GM12878 (cell line): ENCODE measurements at regions not wholly inside any gene's neighbourhood (a gene's known extent, or its start where the extent isn't known, plus 50 kb on each side); places are given as distances from the start of the nearest gene placed in this dataset.

Experiments used
- ATAC-seq: fragments of 200-7000 bp; cut with Tn5 transposase; 3 replicates; pipeline ENCODE4 v1.9.1; 2020; ENCODE audit warnings: mild to moderate bottlenecking, moderate library complexity
- BruUV-seq: library from RNA; stranded (reverse); fragments of 400-500 nt; replicated peaks from 2 replicates; lab custom pipeline; 2021; lab: Mats Ljungman, UMichigan
- CTCF ChIA-PET: fragments of 300-600 bp; sonication (Branson Sonifier 250); formaldehyde crosslinking; extraction: SDS; loops from one replicate; lab custom pipeline; 2021; ENCODE audit warnings: inconsistent platforms; lab: Yijun Ruan, JAX
- POLR2A ChIA-PET: fragments of 350-600 bp; formaldehyde crosslinking; extraction: SDS; loops from one replicate; lab custom pipeline; 2021; ENCODE audit warnings: inconsistent platforms; lab: Charles Lee
- RAD21 ChIA-PET: fragments of 300-600 bp; sonication (Branson Sonifier 250); formaldehyde crosslinking; loops from one replicate; lab custom pipeline; 2023; ENCODE audit warnings: antibody characterized with exemption; ENCODE audit not compliant: unreplicated experiment; lab: Charles Lee
- SMC1A ChIA-PET: fragments of 300-600 bp; sonication (Branson Sonifier 250); formaldehyde crosslinking; loops from one replicate; lab custom pipeline; 2023; ENCODE audit not compliant: unreplicated experiment, uncharacterized antibody; lab: Charles Lee
- DNase-seq: peaks from one replicate; pipeline ENCODE4 v3.0.0-alpha.2; 2011; ENCODE audit warnings: low read depth, low spot score
- FAIRE-seq: peaks from 3 replicates; lab custom pipeline; 2011; peaks lifted over from hg19 to GRCh38; lab: Jason Lieb, UNC
- H2AFZ ChIP-seq: 2 replicates; pipeline ENCODE4 v1.6.0; 2011; ENCODE audit warnings: low read depth, low read length, control low read depth; ENCODE audit not compliant: control insufficient read depth
- H3K27ac ChIP-seq: 2 replicates; pipeline ENCODE4 v1.5.1; 2011; ENCODE audit warnings: control low read depth; ENCODE audit not compliant: control insufficient read depth, insufficient read depth
- H3K27me3 ChIP-seq, 2 experiments: replicated peaks in 1 of 2; 2 replicates each; pipeline versions ENCODE4 v1.6.0 to v1.6.1; 2011; ENCODE audit warnings: low read length in 1 of 2; ENCODE audit not compliant: control insufficient read depth in 2 of 2, insufficient read depth in 2 of 2
- H3K36me3 ChIP-seq, 2 experiments: 2 replicates each; pipeline ENCODE4 v1.5.1; 2011; ENCODE audit warnings: low read length in 1 of 2; ENCODE audit not compliant: control insufficient read depth in 2 of 2, insufficient read depth in 2 of 2
- H3K4me1 ChIP-seq: 2 replicates; pipeline ENCODE4 v1.6.1; 2011; ENCODE audit warnings: mild to moderate bottlenecking, low read length, moderate library complexity, mixed read lengths; ENCODE audit not compliant: control insufficient read depth, insufficient read depth
- H3K4me2 ChIP-seq: 2 replicates; pipeline ENCODE4 v1.6.0; 2011; ENCODE audit warnings: control low read depth; ENCODE audit not compliant: control insufficient read depth, insufficient read depth
- H3K4me3 ChIP-seq: fragments of 200-600 bp; sonication (generic); 2 replicates; pipeline ENCODE4 v1.5.1; 2016
- H3K79me2 ChIP-seq: 2 replicates; pipeline ENCODE4 v1.6.0; 2011; ENCODE audit warnings: low read length; ENCODE audit not compliant: control insufficient read depth, insufficient read depth
- H3K9ac ChIP-seq: 2 replicates; pipeline ENCODE4 v1.8.0; 2011; ENCODE audit warnings: low read length, control low read depth, mixed read lengths; ENCODE audit not compliant: control insufficient read depth, insufficient read depth
- H3K9me3 ChIP-seq: replicated peaks from 3 replicates; pipeline ENCODE4 v1.5.1; 2011; ENCODE audit warnings: mild to moderate bottlenecking, low read length; ENCODE audit not compliant: control insufficient read depth, insufficient read depth
- H4K20me1 ChIP-seq: 2 replicates; pipeline ENCODE4 v1.6.0; 2011; ENCODE audit not compliant: control insufficient read depth, insufficient read depth
- BRCA1 ChIP-seq: IDR thresholded peaks from 2 replicates; pipeline ENCODE4 v1.6.1; 2011; ENCODE audit warnings: low read depth, low read length, improper control_type of control experiment
- CREM ChIP-seq: IDR thresholded peaks from 2 replicates; pipeline ENCODE4 v1.6.1; 2014; ENCODE audit warnings: antibody characterized with exemption, low read depth
- JUND ChIP-seq: IDR thresholded peaks from 2 replicates; pipeline ENCODE4 v1.6.1; 2012; ENCODE audit warnings: low read depth, mild to moderate bottlenecking, low read length, improper control_type of control experiment, moderate library complexity
- MYB ChIP-seq: fragments of 150-350 bp; IDR thresholded peaks from 2 replicates; pipeline ENCODE4 v1.6.1; 2014; ENCODE audit warnings: mild to moderate bottlenecking, low read depth, low read length, borderline replicate concordance
- MYC ChIP-seq: IDR thresholded peaks from 2 replicates; pipeline ENCODE4 v1.6.1; 2011; ENCODE audit warnings: mild to moderate bottlenecking, low read length, moderate library complexity, inconsistent platforms; ENCODE audit not compliant: insufficient read depth, insufficient replicate concordance, insufficient read length, severe bottlenecking
- NR2C1 ChIP-seq: fragments of 450-650 bp; IDR thresholded peaks from 2 replicates; pipeline ENCODE4 v1.6.1; 2017; ENCODE audit warnings: antibody characterized with exemption, mild to moderate bottlenecking, moderate library complexity
- NR2C2 ChIP-seq: IDR thresholded peaks from 2 replicates; pipeline ENCODE4 v1.6.1; 2011; ENCODE audit warnings: borderline replicate concordance, low read depth; ENCODE audit not compliant: control insufficient read depth, insufficient read length
- NRF1 ChIP-seq: conservative IDR thresholded peaks from 2 replicates; pipeline ENCODE4 v1.6.1; 2011; ENCODE audit warnings: mild to moderate bottlenecking, low read depth, low read length, improper control_type of control experiment
- POU2F2 ChIP-seq: IDR thresholded peaks from 3 replicates; pipeline ENCODE4 v1.6.1; 2011; ENCODE audit warnings: low read depth, mild to moderate bottlenecking, low read length, borderline replicate concordance
- RAD51 ChIP-seq: fragments of 450-650 bp; IDR thresholded peaks from 2 replicates; pipeline ENCODE4 v1.6.1; 2016; ENCODE audit warnings: moderate library complexity, mild to moderate bottlenecking, inconsistent platforms
- REST ChIP-seq: IDR thresholded peaks from 2 replicates; pipeline ENCODE4 v1.6.1; 2012; ENCODE audit warnings: mild to moderate bottlenecking, low read depth, low read length
- SIX5 ChIP-seq: IDR thresholded peaks from 2 replicates; pipeline ENCODE4 v1.6.1; 2011; ENCODE audit warnings: mild to moderate bottlenecking, low read depth, low read length, moderate library complexity; ENCODE audit not compliant: severe bottlenecking
- SP1 ChIP-seq: IDR thresholded peaks from one replicate; pipeline ENCODE4 v1.6.1; 2011; ENCODE audit warnings: low read depth, low read length
- TCF12 ChIP-seq: IDR thresholded peaks from 2 replicates; pipeline ENCODE4 v1.6.1; 2011; ENCODE audit warnings: low read depth, mild to moderate bottlenecking, low read length
- ZBED1 ChIP-seq: IDR thresholded peaks from 2 replicates; pipeline ENCODE4 v1.6.1; 2016; ENCODE audit warnings: borderline replicate concordance
- ZNF24 ChIP-seq: fragments of 450-650 bp; IDR thresholded peaks from 2 replicates; pipeline ENCODE4 v1.6.1; 2017; ENCODE audit warnings: antibody characterized with exemption, mild to moderate bottlenecking
- WGBS: methylation state at CpG from one replicate; pipeline ENCODE4 v1.1.6; 2016; ENCODE audit warnings: low lambda C conversion rate; ENCODE audit not compliant: insufficient replicate concordance, insufficient coverage; ENCODE audit errors: missing lambda C conversion rate; 5-methylcytosine and 5-hydroxymethylcytosine counted together
- in situ Hi-C: fragments of 300-500 bp; cut with MboI; formaldehyde crosslinking; loops from 9 replicates; pipeline ENCODE4 v1.14.3; 2018; ENCODE audit warnings: mixed read lengths
- intact Hi-C: fragments of 100-400 bp; cut with micrococcal nuclease; formaldehyde crosslinking; loops from one replicate; pipeline ENCODE4 v1.14.2; 2022; ENCODE audit not compliant: unreplicated experiment

GRCh38 chr13:91127995-91128394, 219.5 kb upstream of the MIR17HG start:
- BruUV-seq: no TSS peak
- H3K9ac ChIP-seq: no peak overlapping the region
- DNase-seq (no peak), ATAC-seq (no peak), FAIRE-seq (no peak)
- 53% methylated on average over 1 of the region's 1 CpG for WGBS
- H3K9me3 ChIP-seq: no peaks in the 10 kb centered on the region
- in situ Hi-C loops: no loop called here
- intact Hi-C loops: no loop called here
- H3K79me2 ChIP-seq: no peaks in the 10 kb centered on the region
- ChIA-PET RAD21 (no interaction called here), CTCF (interaction anchor here (1.0 kb wide), 1 partner anchor 120 kb away, joined by 3 read pairs; no protein-coding TSS in a partner anchor), POLR2A (no interaction called here), SMC1A (interaction anchor here (0.7 to 1.3 kb wide), 2 partner anchors 33 to 39 kb away, joined by 3 read pairs; no protein-coding TSS in a partner anchor)
- H2AFZ ChIP-seq: no peak overlapping the region
- no peaks in the 10 kb centered on the region for H3K36me3 ChIP-seq
- TF ChIP-seq REST: no peak
- TF ChIP-seq BRCA1: no peak
- TF ChIP-seq NR2C2: no peak
- TF ChIP-seq POU2F2: no peak
- no peak for TF ChIP-seq ZBED1
- no peak for TF ChIP-seq MYB
- no peak for TF ChIP-seq MYC
- no peak for TF ChIP-seq JUND
- no peak for TF ChIP-seq ZNF24
- no peak for TF ChIP-seq TCF12
- TF ChIP-seq SP1: no peak
- TF ChIP-seq SIX5: no peak
- no peak for TF ChIP-seq RAD51
- no peak for TF ChIP-seq NR2C1
- TF ChIP-seq CREM: no peak
- no peak for TF ChIP-seq NRF1
- H3K4me2 ChIP-seq: no peak overlapping the region
- no peaks in the 10 kb centered on the region for H3K27me3 ChIP-seq
- no peak overlapping the region for H3K27ac ChIP-seq
- peaks cover 2% of the 10 kb centered on the region; the same call in 1 of the 2 replicates for H3K4me1 ChIP-seq
- no peak overlapping the region for H3K4me3 ChIP-seq
- H4K20me1 ChIP-seq: no peaks in the 10 kb centered on the region
